GM12878 (cell line): ENCODE measurements at regions not wholly inside any gene's neighbourhood (a gene's known extent, or its start where the extent isn't known, plus 50 kb on each side); places are given as distances from the start of the nearest gene placed in this dataset.

Experiments
- ATAC-seq: fragments of 200-7000 bp; cut with Tn5 transposase; 3 replicates; pipeline ENCODE4 v1.9.1; 2020; ENCODE audit warnings: mild to moderate bottlenecking, moderate library complexity
- BruUV-seq: library from RNA; stranded (reverse); fragments of 400-500 nt; replicated peaks from 2 replicates; lab custom pipeline; 2021; lab: Mats Ljungman, UMichigan
- CTCF ChIA-PET: fragments of 300-600 bp; sonication (Branson Sonifier 250); formaldehyde crosslinking; extraction: SDS; loops from one replicate; lab custom pipeline; 2021; ENCODE audit warnings: inconsistent platforms; lab: Yijun Ruan, JAX
- POLR2A ChIA-PET: fragments of 350-600 bp; formaldehyde crosslinking; extraction: SDS; loops from one replicate; lab custom pipeline; 2021; ENCODE audit warnings: inconsistent platforms; lab: Charles Lee
- RAD21 ChIA-PET: fragments of 300-600 bp; sonication (Branson Sonifier 250); formaldehyde crosslinking; loops from one replicate; lab custom pipeline; 2023; ENCODE audit warnings: antibody characterized with exemption; ENCODE audit not compliant: unreplicated experiment; lab: Charles Lee
- SMC1A ChIA-PET: fragments of 300-600 bp; sonication (Branson Sonifier 250); formaldehyde crosslinking; loops from one replicate; lab custom pipeline; 2023; ENCODE audit not compliant: unreplicated experiment, uncharacterized antibody; lab: Charles Lee
- DNase-seq: peaks from one replicate; pipeline ENCODE4 v3.0.0-alpha.2; 2011; ENCODE audit warnings: low read depth, low spot score
- FAIRE-seq: peaks from 3 replicates; lab custom pipeline; 2011; peaks lifted over from hg19 to GRCh38; lab: Jason Lieb, UNC
- H2AFZ ChIP-seq: 2 replicates; pipeline ENCODE4 v1.6.0; 2011; ENCODE audit warnings: low read depth, low read length, control low read depth; ENCODE audit not compliant: control insufficient read depth
- H3K27ac ChIP-seq: 2 replicates; pipeline ENCODE4 v1.5.1; 2011; ENCODE audit warnings: control low read depth; ENCODE audit not compliant: control insufficient read depth, insufficient read depth
- H3K27me3 ChIP-seq, 2 experiments: replicated peaks in 1 of 2; 2 replicates each; pipeline versions ENCODE4 v1.6.0 to v1.6.1; 2011; ENCODE audit warnings: low read length in 1 of 2; ENCODE audit not compliant: control insufficient read depth in 2 of 2, insufficient read depth in 2 of 2
- H3K36me3 ChIP-seq, 2 experiments: 2 replicates each; pipeline ENCODE4 v1.5.1; 2011; ENCODE audit warnings: low read length in 1 of 2; ENCODE audit not compliant: control insufficient read depth in 2 of 2, insufficient read depth in 2 of 2
- H3K4me1 ChIP-seq: 2 replicates; pipeline ENCODE4 v1.6.1; 2011; ENCODE audit warnings: mild to moderate bottlenecking, low read length, moderate library complexity, mixed read lengths; ENCODE audit not compliant: control insufficient read depth, insufficient read depth
- H3K4me2 ChIP-seq: 2 replicates; pipeline ENCODE4 v1.6.0; 2011; ENCODE audit warnings: control low read depth; ENCODE audit not compliant: control insufficient read depth, insufficient read depth
- H3K4me3 ChIP-seq: fragments of 200-600 bp; sonication (generic); 2 replicates; pipeline ENCODE4 v1.5.1; 2016
- H3K79me2 ChIP-seq: 2 replicates; pipeline ENCODE4 v1.6.0; 2011; ENCODE audit warnings: low read length; ENCODE audit not compliant: control insufficient read depth, insufficient read depth
- H3K9ac ChIP-seq: 2 replicates; pipeline ENCODE4 v1.8.0; 2011; ENCODE audit warnings: low read length, control low read depth, mixed read lengths; ENCODE audit not compliant: control insufficient read depth, insufficient read depth
- H3K9me3 ChIP-seq: replicated peaks from 3 replicates; pipeline ENCODE4 v1.5.1; 2011; ENCODE audit warnings: mild to moderate bottlenecking, low read length; ENCODE audit not compliant: control insufficient read depth, insufficient read depth
- H4K20me1 ChIP-seq: 2 replicates; pipeline ENCODE4 v1.6.0; 2011; ENCODE audit not compliant: control insufficient read depth, insufficient read depth
- CBX3 ChIP-seq: fragments of 200-600 bp; sonication (generic); IDR thresholded peaks from 2 replicates; pipeline ENCODE4 v1.6.1; 2016; ENCODE audit warnings: low read depth, borderline replicate concordance
- CREM ChIP-seq: IDR thresholded peaks from 2 replicates; pipeline ENCODE4 v1.6.1; 2014; ENCODE audit warnings: antibody characterized with exemption, low read depth
- EGR1 ChIP-seq, 2 experiments: IDR thresholded peaks; 1 replicate in 1 of 2; 2 replicates in 1 of 2; pipeline ENCODE4 v1.6.1; 2011 to 2012; ENCODE audit warnings: low read depth in 2 of 2, low read length in 2 of 2, borderline replicate concordance in 1 of 2, mild to moderate bottlenecking in 1 of 2, moderate library complexity in 1 of 2
- MYC ChIP-seq: IDR thresholded peaks from 2 replicates; pipeline ENCODE4 v1.6.1; 2011; ENCODE audit warnings: mild to moderate bottlenecking, low read length, moderate library complexity, inconsistent platforms; ENCODE audit not compliant: insufficient read depth, insufficient replicate concordance, insufficient read length, severe bottlenecking
- NBN ChIP-seq: fragments of 450-650 bp; IDR thresholded peaks from 2 replicates; pipeline ENCODE4 v1.6.1; 2016
- NFIC ChIP-seq: IDR thresholded peaks from 2 replicates; pipeline ENCODE4 v1.6.1; 2012; ENCODE audit warnings: low read depth, mild to moderate bottlenecking, inconsistent platforms, low read length, moderate library complexity
- RAD21 ChIP-seq: IDR thresholded peaks from 2 replicates; pipeline ENCODE4 v1.6.1; 2011; ENCODE audit warnings: mild to moderate bottlenecking, low read depth, low read length, moderate library complexity; ENCODE audit not compliant: insufficient read depth
- RAD51 ChIP-seq: fragments of 450-650 bp; IDR thresholded peaks from 2 replicates; pipeline ENCODE4 v1.6.1; 2016; ENCODE audit warnings: moderate library complexity, mild to moderate bottlenecking, inconsistent platforms
- RB1 ChIP-seq: fragments of 450-650 bp; formaldehyde crosslinking; IDR thresholded peaks from 2 replicates; pipeline ENCODE4 v1.6.1; 2017; ENCODE audit warnings: mild to moderate bottlenecking, borderline replicate concordance
- RFX5 ChIP-seq: IDR thresholded peaks from 2 replicates; pipeline ENCODE4 v1.6.1; 2011; ENCODE audit warnings: low read depth, low read length, improper control_type of control experiment
- SMC3 ChIP-seq: IDR thresholded peaks from 2 replicates; pipeline ENCODE4 v1.6.1; 2011; ENCODE audit warnings: low read length, improper control_type of control experiment, borderline replicate concordance
- YY1 ChIP-seq: IDR thresholded peaks from 2 replicates; pipeline ENCODE4 v1.6.1; 2011; ENCODE audit warnings: low read depth, mild to moderate bottlenecking, low read length
- ZNF274 ChIP-seq: IDR thresholded peaks from one replicate; pipeline ENCODE4 v1.8.0; 2011; ENCODE audit not compliant: insufficient read length, insufficient read depth
- ZZZ3 ChIP-seq: IDR thresholded peaks from 2 replicates; pipeline ENCODE4 v1.6.1; 2011; ENCODE audit warnings: low read depth; ENCODE audit not compliant: control insufficient read depth, insufficient read length
- WGBS: methylation state at CpG from one replicate; pipeline ENCODE4 v1.1.6; 2016; ENCODE audit warnings: low lambda C conversion rate; ENCODE audit not compliant: insufficient replicate concordance, insufficient coverage; ENCODE audit errors: missing lambda C conversion rate; 5-methylcytosine and 5-hydroxymethylcytosine counted together
- in situ Hi-C: fragments of 300-500 bp; cut with MboI; formaldehyde crosslinking; loops from 9 replicates; pipeline ENCODE4 v1.14.3; 2018; ENCODE audit warnings: mixed read lengths
- intact Hi-C: fragments of 100-400 bp; cut with micrococcal nuclease; formaldehyde crosslinking; loops from one replicate; pipeline ENCODE4 v1.14.2; 2022; ENCODE audit not compliant: unreplicated experiment
- TF ChIP-seq, protein P1 (sequence below): IDR thresholded peaks from 2 replicates; pipeline ENCODE4 v1.6.1; 2012; ENCODE audit warnings: mild to moderate bottlenecking, low read depth, low read length
- TF ChIP-seq, protein P2 (sequence below): fragments of 450-650 bp; IDR thresholded peaks from 2 replicates; pipeline ENCODE4 v1.6.1; 2016; ENCODE audit warnings: mild to moderate bottlenecking, moderate library complexity, borderline replicate concordance

DNA sequence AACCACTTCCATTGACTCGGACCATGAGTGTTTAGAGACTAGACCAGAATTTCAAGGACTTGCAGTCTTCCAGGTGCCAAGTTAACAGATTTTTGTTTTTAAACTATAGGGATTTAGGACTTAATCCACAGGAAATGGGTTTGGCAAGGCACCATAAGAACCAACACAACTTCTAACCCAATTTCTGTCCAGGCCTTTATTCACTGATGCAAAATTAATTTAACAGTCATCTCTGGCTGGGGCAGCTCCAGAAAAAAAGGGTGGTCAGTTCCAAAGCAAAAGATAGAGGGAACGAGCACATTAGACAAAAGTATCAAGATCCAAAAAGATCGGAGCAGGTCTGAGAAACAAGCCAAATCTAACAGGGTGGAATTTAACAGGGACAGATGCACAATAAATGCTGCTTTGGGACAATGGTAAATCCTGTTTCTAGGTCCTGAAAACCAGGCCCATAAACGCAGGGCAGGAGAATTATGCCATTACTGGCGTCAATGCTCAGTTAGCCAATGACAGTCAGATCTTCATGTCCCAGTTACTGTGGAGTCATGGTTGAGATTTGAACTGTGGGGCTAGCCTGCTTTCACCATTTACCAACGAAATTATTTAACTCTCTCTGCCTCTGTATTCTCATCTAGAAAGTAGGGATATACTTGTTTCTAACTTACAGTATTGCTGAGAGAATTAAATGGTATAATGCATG lies 590.8 kb upstream of the BRINP1 start:
- in situ Hi-C loops (no loop called here), intact Hi-C loops (no loop called here)
- no peak overlapping the region for H3K27ac ChIP-seq
- RAD21 ChIA-PET, result no interaction called here
- no peaks in the 10 kb centered on the region for H3K9me3 ChIP-seq
- no peak for DNase-seq
- no peak for ATAC-seq
- no peak overlapping the region for H2AFZ ChIP-seq
- no peaks in the 10 kb centered on the region for H3K79me2 ChIP-seq
- H3K36me3 ChIP-seq, result no peaks in the 10 kb centered on the region
- POLR2A ChIA-PET, result no interaction called here
- CTCF ChIA-PET, result interaction anchor here (1.1 to 4.7 kb wide), 2 partner anchors 9 to 16 kb away, joined by 3 to 19 read pairs; no protein-coding TSS in a partner anchor
- no TSS peak for BruUV-seq
- peaks cover 0 to 7% of the 10 kb centered on the region in 2 experiments; a peak in 1 of 4 replicates for H3K27me3 ChIP-seq
- no peak overlapping the region for H3K9ac ChIP-seq
- H3K4me3 ChIP-seq, result no peak overlapping the region
- WGBS, result 27% methylated on average over 6 of the region's 6 CpGs
- no peaks in the 10 kb centered on the region for H3K4me1 ChIP-seq
- FAIRE-seq, result no peak
- H3K4me2 ChIP-seq, result no peak overlapping the region
- SMC1A ChIA-PET, result no interaction called here
- no peaks in the 10 kb centered on the region for H4K20me1 ChIP-seq
- TF ChIP-seq ZNF274 (no peak), EGR1 (IDR thresholded peaks at IDR 0.05; ENCODE audit: borderline replicate concordance in 1 of 2, low read depth in 2 of 2, low read length in 2 of 2) (no peak), RAD21 (no peak), RB1 (no peak), NFIC (no peak), ZZZ3 (no peak), NBN (no peak), MYC (no peak), SMC3 (no peak), RFX5 (no peak), YY1 (no peak), CBX3 (no peak), CREM (no peak), RAD51 (no peak)
- TF ChIP-seq, protein P1, sequence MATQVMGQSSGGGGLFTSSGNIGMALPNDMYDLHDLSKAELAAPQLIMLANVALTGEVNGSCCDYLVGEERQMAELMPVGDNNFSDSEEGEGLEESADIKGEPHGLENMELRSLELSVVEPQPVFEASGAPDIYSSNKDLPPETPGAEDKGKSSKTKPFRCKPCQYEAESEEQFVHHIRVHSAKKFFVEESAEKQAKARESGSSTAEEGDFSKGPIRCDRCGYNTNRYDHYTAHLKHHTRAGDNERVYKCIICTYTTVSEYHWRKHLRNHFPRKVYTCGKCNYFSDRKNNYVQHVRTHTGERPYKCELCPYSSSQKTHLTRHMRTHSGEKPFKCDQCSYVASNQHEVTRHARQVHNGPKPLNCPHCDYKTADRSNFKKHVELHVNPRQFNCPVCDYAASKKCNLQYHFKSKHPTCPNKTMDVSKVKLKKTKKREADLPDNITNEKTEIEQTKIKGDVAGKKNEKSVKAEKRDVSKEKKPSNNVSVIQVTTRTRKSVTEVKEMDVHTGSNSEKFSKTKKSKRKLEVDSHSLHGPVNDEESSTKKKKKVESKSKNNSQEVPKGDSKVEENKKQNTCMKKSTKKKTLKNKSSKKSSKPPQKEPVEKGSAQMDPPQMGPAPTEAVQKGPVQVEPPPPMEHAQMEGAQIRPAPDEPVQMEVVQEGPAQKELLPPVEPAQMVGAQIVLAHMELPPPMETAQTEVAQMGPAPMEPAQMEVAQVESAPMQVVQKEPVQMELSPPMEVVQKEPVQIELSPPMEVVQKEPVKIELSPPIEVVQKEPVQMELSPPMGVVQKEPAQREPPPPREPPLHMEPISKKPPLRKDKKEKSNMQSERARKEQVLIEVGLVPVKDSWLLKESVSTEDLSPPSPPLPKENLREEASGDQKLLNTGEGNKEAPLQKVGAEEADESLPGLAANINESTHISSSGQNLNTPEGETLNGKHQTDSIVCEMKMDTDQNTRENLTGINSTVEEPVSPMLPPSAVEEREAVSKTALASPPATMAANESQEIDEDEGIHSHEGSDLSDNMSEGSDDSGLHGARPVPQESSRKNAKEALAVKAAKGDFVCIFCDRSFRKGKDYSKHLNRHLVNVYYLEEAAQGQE, result no peak
- TF ChIP-seq, protein P2, sequence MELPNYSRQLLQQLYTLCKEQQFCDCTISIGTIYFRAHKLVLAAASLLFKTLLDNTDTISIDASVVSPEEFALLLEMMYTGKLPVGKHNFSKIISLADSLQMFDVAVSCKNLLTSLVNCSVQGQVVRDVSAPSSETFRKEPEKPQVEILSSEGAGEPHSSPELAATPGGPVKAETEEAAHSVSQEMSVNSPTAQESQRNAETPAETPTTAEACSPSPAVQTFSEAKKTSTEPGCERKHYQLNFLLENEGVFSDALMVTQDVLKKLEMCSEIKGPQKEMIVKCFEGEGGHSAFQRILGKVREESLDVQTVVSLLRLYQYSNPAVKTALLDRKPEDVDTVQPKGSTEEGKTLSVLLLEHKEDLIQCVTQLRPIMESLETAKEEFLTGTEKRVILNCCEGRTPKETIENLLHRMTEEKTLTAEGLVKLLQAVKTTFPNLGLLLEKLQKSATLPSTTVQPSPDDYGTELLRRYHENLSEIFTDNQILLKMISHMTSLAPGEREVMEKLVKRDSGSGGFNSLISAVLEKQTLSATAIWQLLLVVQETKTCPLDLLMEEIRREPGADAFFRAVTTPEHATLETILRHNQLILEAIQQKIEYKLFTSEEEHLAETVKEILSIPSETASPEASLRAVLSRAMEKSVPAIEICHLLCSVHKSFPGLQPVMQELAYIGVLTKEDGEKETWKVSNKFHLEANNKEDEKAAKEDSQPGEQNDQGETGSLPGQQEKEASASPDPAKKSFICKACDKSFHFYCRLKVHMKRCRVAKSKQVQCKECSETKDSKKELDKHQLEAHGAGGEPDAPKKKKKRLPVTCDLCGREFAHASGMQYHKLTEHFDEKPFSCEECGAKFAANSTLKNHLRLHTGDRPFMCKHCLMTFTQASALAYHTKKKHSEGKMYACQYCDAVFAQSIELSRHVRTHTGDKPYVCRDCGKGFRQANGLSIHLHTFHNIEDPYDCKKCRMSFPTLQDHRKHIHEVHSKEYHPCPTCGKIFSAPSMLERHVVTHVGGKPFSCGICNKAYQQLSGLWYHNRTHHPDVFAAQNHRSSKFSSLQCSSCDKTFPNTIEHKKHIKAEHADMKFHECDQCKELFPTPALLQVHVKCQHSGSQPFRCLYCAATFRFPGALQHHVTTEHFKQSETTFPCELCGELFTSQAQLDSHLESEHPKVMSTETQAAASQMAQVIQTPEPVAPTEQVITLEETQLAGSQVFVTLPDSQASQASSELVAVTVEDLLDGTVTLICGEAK, result no peak
